HG03025 (cell line): ENCODE measurements at regions not wholly inside any gene's neighbourhood (a gene's known extent, or its start where the extent isn't known, plus 50 kb on each side); places are given as distances from the start of the nearest gene placed in this dataset.
A peak's percentile ranks its signal among the peaks of the same experiment; 100 is the strongest.

Experiments used
- ATAC-seq: cut with Tn5 transposase; IDR thresholded peaks from one replicate; pipeline ENCODE4 v1.9.1; 2021; ENCODE audit warnings: mild to moderate bottlenecking, moderate library complexity; ENCODE audit not compliant: unreplicated experiment, low FRiP score

DNA sequence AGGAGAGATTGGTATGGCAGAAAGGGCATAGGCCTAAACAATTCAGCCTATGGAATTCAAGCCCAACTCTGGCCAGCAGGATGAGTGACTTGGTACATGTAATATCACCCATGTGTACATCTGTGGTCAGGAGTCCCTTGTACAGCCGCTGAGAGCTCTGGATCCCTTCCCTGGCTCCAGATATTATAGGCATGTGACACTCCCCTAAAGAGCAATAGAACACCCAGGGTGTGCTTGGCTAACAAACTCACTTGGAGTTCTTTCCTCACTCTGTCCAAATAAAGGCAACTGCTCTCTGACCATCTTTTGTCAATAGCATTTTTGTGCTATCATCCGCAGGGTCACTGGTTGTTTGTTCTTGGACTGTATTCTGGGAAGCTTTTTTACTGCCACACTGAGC lies 197.4 kb upstream of the NCKAP5 start:
- ATAC-seq: no peak

DNA sequence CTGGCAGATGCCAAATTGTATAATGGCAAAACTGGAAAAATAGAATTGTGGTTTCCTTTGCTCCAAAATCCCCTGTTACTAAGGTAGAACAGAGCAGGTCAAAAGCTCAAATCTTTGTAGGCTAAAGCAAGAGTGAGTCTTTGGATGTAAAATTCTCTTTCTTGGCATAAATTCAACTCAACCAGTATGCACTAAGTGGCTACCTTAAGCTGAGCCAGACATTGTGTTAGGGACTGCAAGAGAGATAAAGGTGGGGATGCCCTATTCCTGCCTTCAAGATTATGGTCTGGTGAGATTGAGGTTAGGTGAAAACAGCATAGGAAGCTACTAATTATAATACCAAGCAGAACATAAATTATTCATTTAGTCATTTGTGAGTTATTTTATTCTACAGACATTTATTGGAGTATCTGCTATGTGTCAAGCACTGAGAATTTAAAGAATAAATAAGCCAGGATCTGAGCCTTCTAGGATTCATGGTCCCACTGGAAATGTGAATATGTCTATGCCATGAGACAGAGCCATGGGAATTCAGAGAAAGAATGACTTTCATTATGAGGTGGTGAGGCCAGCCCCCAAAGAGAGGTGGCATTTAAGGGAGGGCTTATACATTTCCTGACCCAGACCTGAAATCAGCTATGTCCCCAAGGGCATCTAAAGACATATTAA lies 198.0 kb upstream of the NCKAP5 start:
- no peak for ATAC-seq

DNA sequence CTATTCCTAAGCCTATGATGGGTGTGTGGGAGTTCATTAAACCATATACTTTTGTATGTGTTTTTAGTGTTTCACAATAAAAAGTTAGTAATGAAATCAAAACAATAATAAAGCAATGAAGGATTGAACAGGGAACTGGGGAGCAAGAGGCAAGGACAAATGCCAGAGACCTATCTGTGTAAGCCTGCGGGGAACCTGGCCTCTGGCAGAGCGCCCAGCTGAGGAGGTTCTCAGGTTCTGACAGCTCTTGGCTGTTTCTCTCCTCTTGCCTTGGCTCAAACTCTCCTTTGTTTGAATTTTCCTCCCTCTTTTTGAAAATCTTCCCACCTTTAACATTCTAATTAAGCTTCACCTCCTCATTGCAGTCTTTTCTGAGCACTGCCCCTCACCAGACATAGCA lies 200.0 kb upstream of the NCKAP5 start:
- no peak for ATAC-seq

DNA sequence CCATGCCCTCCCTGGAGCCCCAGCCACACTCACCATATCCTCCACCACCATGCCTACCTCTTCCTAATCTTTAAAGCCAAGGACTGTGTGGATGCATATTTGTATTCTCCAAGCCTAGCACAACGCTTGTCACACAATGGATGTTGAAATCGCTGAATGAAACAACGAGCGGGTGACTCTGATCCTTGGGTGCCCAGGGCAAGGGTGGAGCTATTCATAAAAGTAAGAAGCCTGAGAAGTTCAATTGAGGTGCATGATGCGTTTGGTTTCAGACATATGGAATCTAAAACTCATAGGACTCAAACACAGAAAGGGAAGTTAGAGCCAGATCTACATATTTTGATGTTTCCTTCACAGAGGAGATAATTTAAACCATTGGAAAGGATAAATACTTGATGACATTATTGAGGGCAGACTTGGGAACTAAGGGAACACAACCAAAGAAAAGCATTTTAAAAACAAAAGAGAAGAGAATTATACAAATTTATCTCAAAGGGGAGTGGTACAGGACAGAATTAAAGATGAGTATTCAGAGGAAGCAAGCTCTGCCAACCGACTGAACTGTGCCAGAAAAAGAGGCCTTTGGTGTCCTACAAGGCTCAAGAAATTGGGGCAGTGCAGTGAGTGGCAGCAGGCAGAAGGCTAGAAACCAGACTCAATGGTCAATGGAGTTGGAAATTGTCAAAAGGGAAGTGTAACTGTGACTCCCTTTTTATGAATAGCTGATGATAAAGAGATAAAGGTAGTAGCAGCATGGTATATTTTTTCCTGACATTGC lies 200.6 kb upstream of the NCKAP5 start:
- ATAC-seq: no peak

DNA sequence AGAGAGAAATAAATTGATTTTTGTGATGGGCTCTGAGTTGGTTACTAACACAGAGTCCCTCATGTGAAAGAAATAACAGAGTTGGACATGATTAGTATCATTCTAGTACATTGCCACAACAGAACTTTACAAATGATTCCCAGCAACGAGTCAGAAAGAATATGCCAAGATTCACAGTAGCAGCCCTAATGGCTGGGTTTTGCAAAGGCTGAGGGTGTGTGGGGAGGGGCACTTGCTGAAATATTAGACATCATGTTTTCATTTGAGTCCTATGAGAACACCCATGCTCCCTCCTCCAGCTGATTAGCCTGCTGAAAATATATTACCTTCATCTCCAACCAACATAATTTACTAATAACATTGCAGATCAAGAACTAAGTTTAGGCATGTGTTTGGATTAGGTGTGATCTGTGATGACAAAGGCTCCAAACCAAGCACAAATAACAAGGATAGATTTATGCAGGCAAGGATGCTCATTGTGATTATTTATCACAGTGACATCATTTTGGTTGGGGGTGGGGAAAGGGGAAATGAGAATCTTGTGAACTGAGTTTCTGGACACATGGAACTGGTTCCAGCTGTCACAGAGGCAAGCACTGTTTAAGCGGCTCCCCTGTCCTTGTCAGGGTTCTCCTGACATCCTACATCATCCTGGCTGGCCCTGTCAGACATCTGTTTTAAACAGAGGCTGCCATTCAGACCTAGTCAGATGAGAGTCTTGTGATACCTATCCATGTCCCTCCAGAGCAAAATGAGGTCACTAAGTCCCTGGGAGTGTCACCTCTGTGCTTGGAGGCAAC lies 205.8 kb upstream of the NCKAP5 start:
- no peak for ATAC-seq

DNA sequence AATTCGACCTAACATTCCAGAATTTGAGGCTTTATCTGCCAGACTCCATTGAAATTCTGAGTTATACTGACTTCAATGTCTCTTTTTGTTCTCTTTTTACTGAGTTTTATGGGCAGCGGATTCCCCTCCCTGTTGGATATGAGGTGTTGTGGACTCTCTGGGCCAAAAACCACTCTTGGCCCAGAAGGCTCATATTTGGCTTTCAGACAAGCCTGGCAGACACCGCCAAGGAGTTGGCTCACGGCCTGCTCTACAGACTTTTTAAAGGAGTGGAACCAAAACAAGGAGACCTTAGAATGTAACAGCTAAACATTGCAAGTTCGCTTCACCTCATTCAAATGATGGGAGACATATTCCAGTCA lies 206.4 kb upstream of the NCKAP5 start:
- no peak for ATAC-seq

DNA sequence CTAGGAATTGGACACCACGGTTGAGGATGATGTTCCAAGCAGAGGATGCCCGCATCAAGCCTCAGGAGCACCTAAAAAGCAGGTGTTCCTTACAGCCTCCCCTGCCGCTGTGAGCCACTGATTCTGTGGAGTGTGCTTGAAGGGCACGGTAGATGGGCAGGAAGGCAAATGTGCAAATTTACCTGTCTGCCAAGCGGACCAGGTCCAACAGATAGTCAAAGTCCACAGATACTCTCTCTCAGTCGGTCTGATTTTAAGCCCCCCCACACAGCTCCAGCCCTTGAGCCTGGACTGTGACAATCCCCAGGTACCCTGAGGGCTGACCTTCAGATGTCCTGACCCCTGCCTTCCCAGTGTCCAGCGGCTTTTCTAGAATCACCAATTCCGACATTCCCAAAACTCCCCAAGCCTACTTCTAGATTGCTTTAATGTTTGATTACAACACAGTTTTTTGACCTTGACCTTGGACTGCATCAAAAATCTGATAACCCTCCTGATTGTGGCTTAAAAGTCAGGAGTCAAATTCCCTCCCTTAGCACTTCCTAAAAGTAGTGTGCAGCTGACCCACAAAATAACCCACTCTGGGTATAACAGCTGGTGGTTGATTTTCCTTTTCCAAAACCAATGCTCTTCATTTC lies 208.8 kb upstream of the NCKAP5 start:
- no peak for ATAC-seq

DNA sequence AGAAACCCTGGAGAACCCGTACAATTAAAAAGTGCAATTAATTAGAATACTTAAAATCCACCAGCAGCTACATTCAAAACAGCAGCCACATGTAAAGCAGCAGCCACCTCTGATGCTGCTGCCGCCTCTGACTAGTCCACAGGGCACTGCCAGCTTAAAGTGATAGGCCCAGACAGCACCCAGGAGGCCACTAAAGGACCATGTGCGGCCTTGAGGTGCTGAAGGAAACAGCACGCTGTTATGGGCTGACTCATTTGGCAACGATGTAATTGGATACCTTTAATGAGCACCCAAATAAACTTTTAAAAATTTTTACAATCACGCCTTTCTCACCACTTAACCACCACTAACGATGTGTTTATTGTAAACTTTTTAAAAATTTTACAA lies 209.3 kb upstream of the NCKAP5 start:
- no peak for ATAC-seq

DNA sequence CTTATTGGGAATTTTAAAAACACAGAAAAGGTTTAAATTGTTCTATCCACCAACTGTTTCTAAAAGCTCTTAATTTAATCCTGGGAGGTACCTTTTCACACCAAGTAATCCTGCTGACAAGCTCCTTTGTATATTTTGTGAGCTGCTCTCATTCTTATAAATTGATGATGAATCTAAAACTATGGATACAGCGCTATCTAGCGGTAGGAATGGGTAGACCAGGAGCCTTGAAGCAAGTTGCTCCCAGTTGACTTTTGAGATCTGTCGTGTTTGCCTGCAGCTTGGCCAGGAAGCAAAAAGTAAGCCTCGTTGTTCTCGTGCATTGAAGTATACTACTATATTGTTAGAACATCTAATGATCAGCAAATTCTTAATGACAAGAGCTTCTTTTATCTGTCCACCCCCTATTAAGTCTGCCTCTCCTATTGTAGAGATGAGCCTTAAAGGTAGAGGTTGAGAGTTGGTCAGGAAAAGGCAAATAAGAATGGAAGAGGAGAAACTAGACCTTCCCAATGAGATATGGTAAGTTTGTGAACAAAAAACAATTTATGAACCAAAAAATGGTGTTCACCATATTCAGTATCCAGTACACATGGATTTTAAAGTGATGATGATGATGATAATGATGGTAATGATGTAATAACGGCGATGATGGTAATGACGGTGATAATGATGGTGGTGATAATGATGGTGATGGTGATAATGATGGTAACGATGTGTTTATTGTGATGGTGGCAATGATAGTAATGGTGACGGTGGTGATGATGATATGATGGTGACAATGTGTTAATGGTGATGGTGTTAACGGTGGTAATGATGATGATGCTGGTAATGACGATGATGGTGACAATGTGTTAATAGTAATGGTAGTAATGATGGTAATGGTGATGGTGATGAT lies 212.1 kb upstream of the NCKAP5 start:
- peak; percentile 57 for ATAC-seq

DNA sequence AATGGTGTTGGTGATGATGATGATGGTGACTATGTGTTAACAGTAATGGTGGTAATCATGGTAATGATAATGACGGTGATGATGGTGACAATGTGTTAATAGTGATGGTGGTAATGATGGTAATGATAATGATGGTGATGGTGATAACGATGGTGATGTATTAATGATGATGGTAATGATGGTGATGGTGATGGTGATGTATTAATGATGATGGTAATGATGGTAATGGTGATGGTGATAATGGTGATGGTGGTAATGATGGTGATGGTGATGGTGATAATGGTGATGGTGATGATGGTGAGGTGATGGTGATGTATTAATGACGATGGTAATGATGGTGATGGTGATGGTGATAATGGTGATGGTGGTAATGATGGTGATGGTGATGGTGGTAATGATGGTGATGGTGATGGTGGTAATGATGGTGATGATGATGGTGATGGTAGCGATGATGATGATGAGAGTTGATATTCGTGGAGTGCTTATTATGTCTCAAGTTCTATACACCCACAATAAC lies 212.8 kb upstream of the NCKAP5 start:
- no peak for ATAC-seq

DNA sequence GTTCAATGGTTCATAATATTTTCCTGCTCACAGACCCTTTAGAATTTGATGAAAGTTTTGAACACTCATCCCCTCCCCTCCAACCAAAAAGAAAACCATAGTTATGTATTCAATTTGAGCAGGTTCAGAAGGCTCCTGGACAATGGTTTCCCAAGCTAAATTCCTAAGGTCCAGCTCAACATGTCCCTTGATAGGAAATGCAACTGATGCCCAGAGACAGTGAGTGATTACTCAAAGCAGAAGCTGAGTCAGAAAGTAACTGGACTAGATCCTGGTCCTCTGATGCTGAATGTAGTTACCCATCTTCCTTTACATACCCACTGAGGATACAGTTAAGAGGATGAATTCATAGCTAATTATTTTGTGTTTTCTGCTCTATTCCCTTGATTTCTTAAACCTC lies 218.9 kb upstream of the NCKAP5 start:
- no peak for ATAC-seq

DNA sequence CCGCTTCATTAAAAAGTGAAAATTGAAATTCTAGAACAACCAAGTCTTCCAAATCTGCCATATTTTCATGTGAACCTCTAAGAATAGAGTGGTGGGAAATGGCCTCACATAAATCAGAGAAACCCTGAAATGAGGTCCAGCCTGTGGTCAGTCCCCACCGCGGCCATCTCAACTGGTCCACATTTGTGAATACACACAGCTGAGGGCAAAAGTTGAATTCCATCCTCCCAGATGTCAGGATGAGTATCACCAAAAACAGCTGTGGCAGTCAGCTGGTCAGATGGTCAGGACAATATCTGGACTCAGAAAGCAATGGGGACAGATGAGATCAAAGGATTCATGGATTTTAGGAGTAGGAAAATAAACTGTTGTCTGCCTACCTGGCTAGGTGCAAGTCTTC lies 219.4 kb upstream of the NCKAP5 start:
- ATAC-seq: no peak

DNA sequence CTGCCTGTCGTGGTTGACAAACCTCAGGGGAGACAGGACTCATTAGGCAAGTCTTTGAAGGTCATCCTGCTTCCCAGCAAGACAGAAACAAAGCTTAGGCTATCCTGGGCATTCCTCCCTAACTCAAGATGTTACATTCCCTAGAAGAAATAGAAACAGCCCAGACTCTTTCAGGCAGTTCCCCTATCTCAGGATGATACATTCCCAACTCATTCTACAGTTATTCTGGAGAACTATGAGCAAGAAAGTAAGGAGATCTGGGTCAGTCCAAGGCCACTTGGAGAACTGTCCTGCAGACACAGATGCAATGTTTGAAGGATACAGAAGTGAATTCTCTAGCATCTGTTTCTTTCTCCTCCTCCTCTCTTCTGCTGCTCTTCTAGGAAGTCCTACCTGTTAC lies 220.1 kb upstream of the NCKAP5 start:
- no peak for ATAC-seq

DNA sequence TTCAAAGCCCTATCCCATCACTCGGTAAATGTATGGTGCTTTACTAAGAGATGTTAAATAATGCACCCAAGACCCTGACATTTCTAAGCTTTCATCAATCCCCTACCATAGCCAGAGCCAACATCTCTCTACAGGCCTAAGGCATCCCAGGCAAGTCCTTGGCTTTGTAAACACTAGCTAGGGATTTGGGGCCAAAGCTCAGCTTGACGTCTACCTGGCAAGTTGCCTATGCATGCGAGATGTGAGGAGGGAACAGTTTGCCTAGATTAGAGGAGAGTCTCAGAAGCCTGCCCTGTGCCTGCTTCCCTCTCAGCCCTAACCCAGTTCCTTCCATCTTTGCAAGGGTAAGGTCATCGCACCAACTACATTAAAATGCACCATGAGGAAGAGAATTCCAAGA lies 221.5 kb upstream of the NCKAP5 start:
- no peak for ATAC-seq

DNA sequence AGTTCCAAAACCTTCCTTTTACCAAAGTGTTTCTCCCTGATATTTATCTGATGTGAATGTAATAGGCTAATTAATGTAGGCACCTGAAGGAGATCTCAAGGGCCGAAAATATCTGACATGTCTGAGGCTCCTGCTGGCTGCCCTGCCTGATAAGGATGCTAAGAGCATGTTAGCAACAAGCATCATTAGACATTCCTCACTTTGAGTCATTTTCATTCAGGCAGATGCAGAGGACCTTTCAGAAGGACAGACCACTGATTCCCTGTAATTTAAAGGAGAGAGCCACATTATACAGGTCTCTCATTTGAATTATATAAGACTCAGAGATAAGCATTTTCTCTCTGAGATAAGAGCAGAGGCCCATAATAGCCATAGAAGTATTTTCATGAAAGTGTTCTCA lies 222.4 kb upstream of the NCKAP5 start:
- no peak for ATAC-seq

DNA sequence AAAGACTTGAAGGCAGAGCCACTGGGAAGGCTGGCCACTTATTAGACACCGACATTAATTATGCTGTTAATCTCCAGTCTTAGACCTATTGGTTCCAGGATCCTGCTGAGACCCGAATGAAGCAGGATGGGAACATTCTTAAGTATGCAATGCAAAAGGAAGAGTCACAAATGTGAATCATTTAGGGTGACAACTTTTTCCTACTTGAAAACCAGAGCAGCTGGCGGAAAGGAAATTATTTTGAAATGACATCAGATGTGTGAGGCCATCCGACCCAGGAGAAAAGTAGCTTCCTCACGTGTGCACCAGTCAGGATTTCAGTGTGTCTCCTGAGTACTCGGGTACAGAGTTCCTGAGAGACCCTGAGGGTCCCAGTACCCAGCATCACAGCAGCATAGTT lies 222.9 kb upstream of the NCKAP5 start:
- no peak for ATAC-seq

DNA sequence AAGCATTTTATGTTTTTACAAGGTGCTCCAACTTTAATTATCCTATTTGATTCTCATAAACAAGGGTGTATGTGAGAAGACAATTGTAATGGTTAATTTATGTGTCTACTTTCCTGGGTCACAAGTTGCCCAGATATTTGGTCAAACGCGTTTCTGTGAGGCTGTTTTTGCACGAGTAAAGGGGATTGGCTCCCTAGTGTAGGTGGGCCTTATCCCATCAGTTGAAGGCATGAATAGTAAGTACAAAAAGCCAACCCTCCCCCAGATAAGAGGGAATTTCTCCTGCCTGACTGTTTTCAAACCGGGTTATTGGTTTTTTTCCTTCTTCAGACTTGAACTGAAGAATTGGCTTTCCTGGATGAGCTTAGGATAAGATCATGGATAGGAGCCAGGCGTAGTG lies 224.0 kb upstream of the NCKAP5 start:
- ATAC-seq: no peak

DNA sequence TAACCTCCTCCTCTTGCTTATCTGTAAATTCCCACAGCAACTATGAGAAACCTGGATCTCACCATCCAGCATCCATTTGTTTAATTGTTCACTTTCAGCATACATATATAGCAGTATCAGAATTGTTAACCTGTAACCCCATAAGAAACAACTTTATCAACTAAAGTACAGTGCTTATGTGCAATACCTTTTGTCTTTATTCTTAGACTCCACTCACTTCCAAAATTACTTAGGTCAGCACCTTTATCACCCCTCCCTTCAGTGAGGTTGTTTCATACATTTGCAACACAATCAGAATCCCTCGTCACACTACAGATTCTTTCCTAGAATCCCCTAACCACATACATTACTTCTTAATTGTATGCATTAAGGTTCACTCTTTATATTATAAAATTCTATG lies 225.9 kb upstream of the NCKAP5 start:
- no peak for ATAC-seq

DNA sequence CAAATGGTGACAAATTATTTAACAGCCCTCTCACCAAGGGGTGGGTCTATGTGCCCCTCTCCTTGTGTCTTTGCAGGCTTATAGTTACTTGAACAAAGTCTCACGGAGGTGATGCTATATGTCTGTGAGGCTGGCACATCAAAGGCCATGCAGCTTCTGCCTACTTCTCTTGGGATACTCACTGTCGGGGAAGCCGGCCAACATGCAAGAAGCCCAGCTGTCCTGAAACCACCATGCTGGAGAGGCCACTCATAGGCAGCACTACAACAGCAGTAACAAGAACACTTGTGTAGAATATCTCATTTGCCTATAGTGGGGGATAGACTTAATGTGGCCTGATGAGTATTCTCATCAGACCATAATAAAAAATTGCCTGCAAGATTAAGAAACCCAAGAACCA lies 233.7 kb upstream of the NCKAP5 start:
- ATAC-seq: no peak
